ENCODE measurements at regions not wholly inside any gene's neighbourhood (a gene's known extent, or its start where the extent isn't known, plus 50 kb on each side); places are given as distances from the start of the nearest gene placed in this dataset.

- TF ChIP-seq, protein P1, sequence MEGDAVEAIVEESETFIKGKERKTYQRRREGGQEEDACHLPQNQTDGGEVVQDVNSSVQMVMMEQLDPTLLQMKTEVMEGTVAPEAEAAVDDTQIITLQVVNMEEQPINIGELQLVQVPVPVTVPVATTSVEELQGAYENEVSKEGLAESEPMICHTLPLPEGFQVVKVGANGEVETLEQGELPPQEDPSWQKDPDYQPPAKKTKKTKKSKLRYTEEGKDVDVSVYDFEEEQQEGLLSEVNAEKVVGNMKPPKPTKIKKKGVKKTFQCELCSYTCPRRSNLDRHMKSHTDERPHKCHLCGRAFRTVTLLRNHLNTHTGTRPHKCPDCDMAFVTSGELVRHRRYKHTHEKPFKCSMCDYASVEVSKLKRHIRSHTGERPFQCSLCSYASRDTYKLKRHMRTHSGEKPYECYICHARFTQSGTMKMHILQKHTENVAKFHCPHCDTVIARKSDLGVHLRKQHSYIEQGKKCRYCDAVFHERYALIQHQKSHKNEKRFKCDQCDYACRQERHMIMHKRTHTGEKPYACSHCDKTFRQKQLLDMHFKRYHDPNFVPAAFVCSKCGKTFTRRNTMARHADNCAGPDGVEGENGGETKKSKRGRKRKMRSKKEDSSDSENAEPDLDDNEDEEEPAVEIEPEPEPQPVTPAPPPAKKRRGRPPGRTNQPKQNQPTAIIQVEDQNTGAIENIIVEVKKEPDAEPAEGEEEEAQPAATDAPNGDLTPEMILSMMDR (IDR thresholded peaks at IDR 0.05): no peak
- H3K27ac ChIP-seq: no peak overlapping the region
- H3K4me1 ChIP-seq: no peaks in the 10 kb centered on the region
- intact Hi-C loops (cut with DNase I; ENCODE audit: low total_unique reads): no loop called here
- H3K27me3 ChIP-seq: no peaks in the 10 kb centered on the region
- H3K9me3 ChIP-seq: no peaks in the 10 kb centered on the region
- no peak overlapping the region for H3K4me3 ChIP-seq
- H3K36me3 ChIP-seq: no peaks in the 10 kb centered on the region
- no peak for DNase-seq
Observed at GRCh38 chr5:164412531-164412930, 907.1 kb downstream of the MAT2B start.

DNA sequence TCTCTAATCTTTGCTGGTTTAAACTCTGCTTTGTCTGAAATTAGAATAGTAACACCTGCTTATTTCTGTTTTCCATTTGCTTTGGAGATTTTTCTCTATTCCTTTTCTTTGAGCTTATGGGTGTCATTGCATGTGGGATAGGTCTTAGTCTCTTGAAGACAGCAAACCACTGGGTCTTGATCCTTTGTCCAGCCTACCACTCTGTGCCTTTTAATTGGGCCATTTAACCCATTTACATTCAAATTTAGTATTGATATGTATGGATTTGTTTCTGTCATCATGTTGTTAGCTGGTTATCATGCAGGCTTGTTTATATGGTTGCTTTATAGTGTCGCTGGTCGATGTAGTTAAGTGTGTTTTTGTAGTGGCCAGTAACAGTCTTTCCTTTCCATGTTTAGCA, 914.7 kb downstream of the MAT2B start:
- intact Hi-C loops (cut with DNase I; ENCODE audit: low total_unique reads): no loop called here
- TF ChIP-seq, protein P1 (IDR thresholded peaks at IDR 0.05): no peak
- H3K9me3 ChIP-seq: peaks cover 0 to 11% (median 5%) of the 10 kb centered on the region in 3 donors

DNA sequence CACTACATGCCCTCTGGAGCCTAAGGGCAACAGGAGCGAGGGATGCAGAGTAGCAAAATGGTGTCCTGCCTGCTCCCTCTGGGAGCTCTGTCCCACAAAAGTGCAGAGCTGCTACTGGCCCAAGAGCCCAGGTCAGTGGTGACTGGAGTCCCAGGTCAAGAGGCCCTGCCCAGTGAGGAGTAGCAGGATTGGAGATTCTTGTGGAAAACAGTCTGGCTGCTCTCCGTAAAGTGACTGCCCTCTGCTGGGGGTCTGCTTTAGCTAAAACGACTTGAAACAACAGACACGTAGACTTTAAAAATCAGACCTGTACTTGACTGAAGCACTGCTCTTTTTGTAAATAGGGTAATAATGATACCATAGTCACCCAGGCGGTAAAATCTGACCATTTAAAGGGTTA, 917.0 kb downstream of the MAT2B start:
- Histone ChIP-seq H3K36me3 (no peaks in the 10 kb centered on the region), H3K4me1 (no peaks in the 10 kb centered on the region), H3K9me3 (peaks cover 0 to 11% (median 5%) of the 10 kb centered on the region in 3 donors), H3K4me3 (no peak overlapping the region), H3K27ac (no peak overlapping the region), H3K27me3 (no peaks in the 10 kb centered on the region)
- intact Hi-C loops (cut with DNase I; ENCODE audit: low total_unique reads): no loop called here
- no peak for DNase-seq
- TF ChIP-seq, protein P1 (IDR thresholded peaks at IDR 0.05): no peak

More for the DNA sequence above, 914.7 kb downstream of the MAT2B start:
- Histone ChIP-seq H3K4me1 (no peaks in the 10 kb centered on the region), H3K4me3 (no peak overlapping the region), H3K27me3 (no peaks in the 10 kb centered on the region), H3K27ac (no peak overlapping the region), H3K36me3 (no peaks in the 10 kb centered on the region)
- DNase-seq: no peak

DNA sequence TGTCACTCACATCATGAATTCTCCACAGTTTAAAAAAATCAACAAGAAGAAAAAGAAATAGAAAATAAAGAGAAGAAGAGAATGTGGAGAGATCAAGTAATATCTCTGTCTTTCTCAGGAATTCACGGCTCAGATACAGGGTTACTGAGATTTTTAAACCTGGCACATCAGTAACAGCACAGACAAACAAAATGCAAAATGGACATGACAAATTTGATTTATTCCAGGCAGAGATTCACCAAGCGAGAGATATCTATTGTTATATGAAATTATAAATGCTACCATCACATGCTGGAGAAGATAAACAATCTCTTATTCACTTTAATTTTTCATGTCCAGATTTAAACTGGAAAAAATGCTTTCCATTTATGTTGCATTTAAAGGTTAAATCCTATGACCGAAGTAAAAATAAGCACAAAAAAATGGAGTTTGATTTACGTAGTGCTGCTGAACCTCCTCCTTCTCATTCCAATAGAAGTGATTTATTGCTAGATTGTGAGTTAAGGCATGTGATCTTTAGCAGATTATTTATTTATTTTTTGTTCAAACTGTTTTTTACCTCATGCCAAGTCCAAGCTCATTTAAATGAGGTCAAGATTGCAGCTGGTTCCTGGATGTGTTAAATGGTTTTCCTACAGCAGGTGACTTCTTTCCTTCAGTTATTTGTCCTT, 926.4 kb downstream of the MAT2B start:
- intact Hi-C loops (cut with DNase I; ENCODE audit: low total_unique reads): no loop called here

GRCh38 chr5:164433106-164433870, 927.9 kb downstream of the MAT2B start:
- DNase-seq: no peak
- no peaks in the 10 kb centered on the region for H3K27me3 ChIP-seq
- H3K27ac ChIP-seq: no peak overlapping the region
- no peaks in the 10 kb centered on the region for H3K9me3 ChIP-seq
- H3K4me3 ChIP-seq: no peak overlapping the region
- H3K4me1 ChIP-seq: no peaks in the 10 kb centered on the region
- H3K36me3 ChIP-seq: no peaks in the 10 kb centered on the region
- TF ChIP-seq, protein P1 (IDR thresholded peaks at IDR 0.05): no peak
- intact Hi-C loops (cut with DNase I; ENCODE audit: low total_unique reads): no loop called here

More for the DNA sequence above, 926.4 kb downstream of the MAT2B start:
- no peak overlapping the region for H3K4me3 ChIP-seq
- no peak for DNase-seq
- H3K27ac ChIP-seq: no peak overlapping the region
- no peaks in the 10 kb centered on the region for H3K4me1 ChIP-seq
- TF ChIP-seq, protein P1 (IDR thresholded peaks at IDR 0.05): no peak
- no peaks in the 10 kb centered on the region for H3K9me3 ChIP-seq
- H3K36me3 ChIP-seq: no peaks in the 10 kb centered on the region
- H3K27me3 ChIP-seq: no peaks in the 10 kb centered on the region

Measured in tibial artery (tissue), 4 donors.